GM20000 (cell line): ENCODE measurements at regions not wholly inside any gene's neighbourhood (a gene's known extent, or its start where the extent isn't known, plus 50 kb on each side); places are given as distances from the start of the nearest gene placed in this dataset.
"Not testable (repeated sequence)": the region's sequence is repeated elsewhere in the genome, so short reads cannot be mapped to it uniquely, and the experiment has no call there.

ENCODE experiments used
- DNase-seq: peaks from one replicate; pipeline ENCODE4 v3.0.0; 2012; ENCODE audit warnings: low spot score
- TF ChIP-seq, protein P1 (sequence below): IDR thresholded peaks from 2 replicates; pipeline ENCODE4 v1.5.1; 2012; ENCODE audit warnings: mild to moderate bottlenecking, control low read depth; ENCODE audit errors: extremely low read depth, missing control alignments

DNA sequence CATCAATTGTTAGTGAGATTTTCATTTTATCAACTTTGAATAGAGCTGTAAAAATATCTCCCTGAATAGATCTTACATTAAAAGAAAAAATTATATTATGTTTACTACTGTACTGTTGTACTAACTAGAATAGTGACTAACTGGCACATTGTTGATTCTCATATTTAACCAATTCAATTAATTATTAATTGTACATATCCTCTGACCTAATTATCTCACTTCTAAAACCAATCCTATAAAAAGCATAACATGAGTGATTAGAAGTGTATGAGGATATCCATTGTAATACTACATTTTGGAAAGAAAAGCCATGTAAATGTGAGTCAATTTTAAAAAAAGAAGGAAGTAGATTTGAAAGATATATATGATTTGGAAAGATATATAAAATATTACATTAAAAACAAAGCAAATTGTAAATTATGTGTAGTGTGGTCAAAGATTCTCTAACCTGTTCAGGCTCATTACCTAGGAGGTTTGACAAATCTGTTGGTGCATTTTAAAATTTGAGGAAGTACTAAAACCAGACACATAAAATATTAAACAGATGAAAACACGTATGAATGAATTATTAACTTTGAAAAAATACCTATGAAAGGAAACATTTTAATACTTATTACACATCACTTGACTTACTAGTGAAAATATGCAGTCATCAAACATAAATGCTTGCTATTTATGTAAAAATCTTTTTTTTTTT lies 829.8 kb upstream of the SLC10A2 start:
- DNase-seq: no peak
- TF ChIP-seq, protein P1, sequence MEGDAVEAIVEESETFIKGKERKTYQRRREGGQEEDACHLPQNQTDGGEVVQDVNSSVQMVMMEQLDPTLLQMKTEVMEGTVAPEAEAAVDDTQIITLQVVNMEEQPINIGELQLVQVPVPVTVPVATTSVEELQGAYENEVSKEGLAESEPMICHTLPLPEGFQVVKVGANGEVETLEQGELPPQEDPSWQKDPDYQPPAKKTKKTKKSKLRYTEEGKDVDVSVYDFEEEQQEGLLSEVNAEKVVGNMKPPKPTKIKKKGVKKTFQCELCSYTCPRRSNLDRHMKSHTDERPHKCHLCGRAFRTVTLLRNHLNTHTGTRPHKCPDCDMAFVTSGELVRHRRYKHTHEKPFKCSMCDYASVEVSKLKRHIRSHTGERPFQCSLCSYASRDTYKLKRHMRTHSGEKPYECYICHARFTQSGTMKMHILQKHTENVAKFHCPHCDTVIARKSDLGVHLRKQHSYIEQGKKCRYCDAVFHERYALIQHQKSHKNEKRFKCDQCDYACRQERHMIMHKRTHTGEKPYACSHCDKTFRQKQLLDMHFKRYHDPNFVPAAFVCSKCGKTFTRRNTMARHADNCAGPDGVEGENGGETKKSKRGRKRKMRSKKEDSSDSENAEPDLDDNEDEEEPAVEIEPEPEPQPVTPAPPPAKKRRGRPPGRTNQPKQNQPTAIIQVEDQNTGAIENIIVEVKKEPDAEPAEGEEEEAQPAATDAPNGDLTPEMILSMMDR: no peak

DNA sequence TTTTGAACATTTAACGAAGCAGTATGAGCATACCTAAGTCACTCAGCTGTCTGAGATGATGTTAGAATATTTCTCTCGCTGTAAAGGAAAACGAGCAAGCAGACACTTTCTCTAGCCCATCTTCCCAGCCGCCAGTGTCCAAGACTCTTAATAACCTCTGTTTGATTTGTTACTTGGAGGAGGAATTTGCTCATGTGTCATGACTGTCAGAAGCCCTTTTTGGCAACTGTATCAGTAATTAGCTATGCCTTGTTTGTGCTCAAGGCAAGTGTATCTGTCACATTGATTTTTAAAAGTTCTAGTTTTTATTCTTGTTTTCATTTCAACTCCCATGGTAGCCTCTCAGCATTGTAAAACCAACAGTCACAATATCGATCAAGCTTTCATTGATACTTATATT lies 828.4 kb upstream of the SLC10A2 start:
- TF ChIP-seq, protein P1: no peak
- DNase-seq: no peak

DNA sequence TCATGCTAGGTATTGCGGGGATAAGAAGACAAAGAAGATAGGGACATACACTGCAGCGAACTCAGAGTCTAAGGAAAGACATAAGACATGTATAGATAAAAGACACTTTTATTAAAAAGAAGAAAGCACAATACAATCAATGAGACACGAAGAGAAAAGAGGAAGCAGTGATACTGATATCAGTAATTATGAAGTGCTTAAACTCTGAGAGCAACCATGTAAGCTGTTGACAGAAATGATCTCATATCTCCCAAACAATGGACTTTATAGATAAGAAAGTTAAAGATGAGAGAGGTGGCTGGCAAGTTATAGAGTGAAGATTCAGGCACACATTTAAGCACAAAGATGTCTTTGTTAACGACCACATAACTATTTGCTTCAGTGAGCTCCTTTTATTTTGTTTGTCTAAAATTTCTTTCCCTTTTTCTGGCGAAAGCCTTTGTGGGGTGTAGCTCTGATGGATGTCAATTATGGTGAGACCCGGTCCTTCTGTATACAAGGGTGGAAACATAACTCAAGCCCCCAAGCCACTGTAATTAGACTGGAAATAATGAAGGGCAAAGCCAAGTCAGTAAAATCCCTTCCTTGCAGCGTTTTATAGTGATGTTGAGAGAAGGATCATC lies 818.0 kb upstream of the SLC10A2 start:
- DNase-seq: no peak
- TF ChIP-seq, protein P1: no peak

DNA sequence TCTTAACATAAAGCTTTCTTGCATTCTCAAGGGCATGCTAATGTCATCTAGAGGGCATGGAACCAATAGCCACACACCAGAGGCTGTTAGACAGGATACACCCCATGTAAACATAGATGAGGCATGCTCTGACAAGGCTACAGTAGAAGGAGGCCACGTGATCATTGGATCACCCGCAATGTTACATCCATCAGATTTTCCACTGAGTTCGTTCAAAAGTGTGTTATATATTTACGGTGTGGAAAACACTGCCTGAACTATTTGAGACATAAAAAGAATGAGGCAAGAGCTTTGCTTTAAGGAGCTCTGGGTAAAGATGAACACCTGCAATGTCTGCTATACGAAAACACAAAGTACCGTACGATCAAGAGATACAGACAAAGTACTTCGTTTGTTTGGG lies 817.5 kb upstream of the SLC10A2 start:
- DNase-seq: no peak
- TF ChIP-seq, protein P1: no peak

DNA sequence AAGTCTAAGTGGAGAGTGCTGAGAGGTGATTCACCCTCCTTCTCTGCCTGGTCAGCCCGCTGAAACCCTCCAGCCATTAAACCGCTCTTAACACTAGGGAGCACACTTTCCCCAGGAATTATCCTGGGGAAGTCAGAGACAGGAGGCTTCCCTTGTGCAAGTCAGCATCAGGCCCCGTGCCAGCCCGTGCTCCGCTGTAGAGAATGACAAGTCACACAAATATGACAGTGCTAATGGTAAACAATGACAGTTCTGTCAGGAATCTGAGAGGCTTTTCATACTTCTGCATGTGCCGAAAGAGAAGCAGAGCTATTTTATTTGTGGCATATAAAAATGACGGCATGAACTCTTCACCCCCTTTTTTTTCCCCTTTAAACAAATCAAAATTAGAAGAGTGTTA lies 816.9 kb upstream of the SLC10A2 start:
- no peak for DNase-seq
- TF ChIP-seq, protein P1: no peak

DNA sequence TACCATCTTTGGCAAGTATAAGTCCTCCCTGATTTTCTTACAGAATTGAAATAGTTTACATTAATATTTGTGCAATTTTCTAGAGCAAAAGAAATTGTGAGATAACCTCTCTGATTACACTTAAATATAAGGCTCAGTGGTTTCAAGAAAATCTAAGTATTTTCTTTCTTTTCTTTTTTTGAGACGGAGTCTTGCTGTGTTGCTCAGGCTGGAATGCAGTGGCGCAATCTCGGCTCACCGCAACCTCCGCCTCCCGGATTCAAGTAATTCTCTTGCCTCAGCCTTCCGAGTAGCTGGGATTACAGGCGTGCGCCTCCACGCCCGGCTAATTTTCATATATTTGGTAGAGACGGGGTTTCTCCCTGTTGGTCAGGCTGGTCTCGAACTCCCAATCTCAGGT lies 813.9 kb upstream of the SLC10A2 start:
- not testable (repeated sequence) for DNase-seq

DNA sequence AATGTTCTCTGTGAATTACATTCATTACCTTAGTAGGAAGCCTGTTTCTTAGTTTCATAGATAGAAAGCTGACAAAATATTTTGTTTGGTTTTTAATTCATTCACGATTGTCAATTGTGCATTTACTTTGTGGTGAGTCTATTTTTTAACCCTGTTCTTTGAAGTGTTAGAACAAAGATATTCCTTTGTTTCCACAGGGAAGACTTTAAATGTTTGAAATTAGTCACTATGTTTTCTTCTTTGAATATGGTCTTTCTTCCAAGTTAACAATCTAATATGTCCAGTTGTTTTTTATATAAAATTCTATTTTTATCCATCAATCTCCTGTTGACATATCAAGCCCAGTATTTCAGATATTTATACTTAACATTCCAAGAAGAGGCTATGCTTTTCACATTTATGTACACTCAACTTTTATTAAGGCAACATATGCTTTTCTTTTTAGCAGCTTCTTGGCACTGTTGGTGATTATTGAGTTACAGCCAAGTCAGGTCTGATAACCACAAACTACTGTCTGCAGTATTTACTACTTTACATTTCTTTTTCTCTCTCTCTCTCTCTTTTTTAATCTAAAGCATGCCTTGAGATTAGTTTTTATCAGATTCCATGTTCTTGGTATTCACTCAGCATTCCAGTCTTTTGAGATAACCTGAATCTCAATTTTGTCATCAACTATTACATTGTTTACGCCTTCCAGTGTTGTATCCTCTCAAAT lies 812.8 kb upstream of the SLC10A2 start:
- TF ChIP-seq, protein P1: no peak
- DNase-seq: no peak
